ENCODE measurements at regions not wholly inside any gene's neighbourhood (a gene's known extent, or its start where the extent isn't known, plus 50 kb on each side); places are given as distances from the start of the nearest gene placed in this dataset.

DNA sequence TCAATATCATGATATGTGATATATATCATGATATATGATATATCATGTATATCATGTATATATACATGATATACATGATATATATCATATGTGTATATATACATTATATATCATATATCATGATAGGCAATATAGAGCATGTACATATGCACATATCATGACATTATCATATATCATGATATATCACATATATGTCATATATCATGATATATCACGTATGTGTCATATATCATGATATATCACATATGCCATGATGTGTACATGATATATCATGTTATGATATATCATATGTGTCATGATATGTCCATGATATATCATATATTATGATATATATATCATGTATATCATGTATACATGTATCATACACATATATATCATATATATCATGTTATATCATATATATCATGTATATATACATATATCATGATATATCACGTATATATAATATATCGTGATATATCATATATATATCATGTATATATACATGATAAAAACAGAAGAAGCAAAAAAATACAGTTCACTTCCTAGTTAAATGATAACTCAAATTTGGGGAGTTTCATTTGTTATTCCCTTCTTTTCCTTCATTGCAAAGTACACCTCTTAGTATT is 670.1 kb upstream of the EPHA5 start:
- WGBS (ENCODE audit: insufficient coverage): no CpG with 5 or more reads among the region's 3 CpGs
- H3K27me3 ChIP-seq (ENCODE audit: control insufficient read depth, insufficient read depth, low read length): no peaks in the 10 kb centered on the region

GRCh38 chr4:66339007-66339406 is 668.7 kb upstream of the EPHA5 start:
- WGBS (ENCODE audit: insufficient coverage): no CpG with 5 or more reads among the region's 3 CpGs
- Histone ChIP-seq H3K9me3 (ENCODE audit: control insufficient read depth, insufficient read depth, low read length) (no peaks in the 10 kb centered on the region), H3K27me3 (ENCODE audit: control insufficient read depth, insufficient read depth, low read length) (no peaks in the 10 kb centered on the region), H3K4me3 (ENCODE audit: low read depth, low read length) (no peak overlapping the region), H3K27ac (ENCODE audit: low read depth, low read length) (no peak overlapping the region), H3K4me1 (ENCODE audit: control insufficient read depth, insufficient read depth, low read length) (no peaks in the 10 kb centered on the region), H3K36me3 (ENCODE audit: control insufficient read depth, insufficient read depth, low read length) (no peaks in the 10 kb centered on the region)
- peak in 1 of 6 donors; percentile 51 for DNase-seq (ENCODE audit: low read depth in 4 of 6, low spot score in 6 of 6)

More for the DNA sequence above, 670.1 kb upstream of the EPHA5 start:
- no peak for DNase-seq (ENCODE audit: low read depth in 4 of 6, low spot score in 6 of 6)
- Histone ChIP-seq H3K4me1 (ENCODE audit: control insufficient read depth, insufficient read depth, low read length) (no peaks in the 10 kb centered on the region), H3K9me3 (ENCODE audit: control insufficient read depth, insufficient read depth, low read length) (no peaks in the 10 kb centered on the region), H3K4me3 (ENCODE audit: low read depth, low read length) (no peak overlapping the region), H3K36me3 (ENCODE audit: control insufficient read depth, insufficient read depth, low read length) (no peaks in the 10 kb centered on the region), H3K27ac (ENCODE audit: low read depth, low read length) (no peak overlapping the region)

DNA sequence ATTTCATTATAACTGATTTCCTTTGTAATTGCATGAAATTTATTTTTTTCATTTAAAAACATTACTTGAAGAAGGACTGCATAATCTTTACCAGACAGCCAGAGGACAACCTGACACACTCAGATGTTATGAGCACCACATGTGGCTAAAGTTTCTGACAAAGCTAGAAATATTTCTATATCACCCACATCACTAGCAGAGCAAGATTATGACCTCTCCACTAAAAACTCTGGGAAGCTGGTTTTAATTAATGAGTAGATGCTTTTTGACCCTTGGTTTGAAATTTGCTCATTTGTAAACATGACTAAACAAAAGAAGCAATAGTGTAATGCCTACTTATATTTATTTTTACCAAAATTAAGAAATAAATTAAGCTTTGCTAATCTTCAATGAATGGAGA is 661.5 kb upstream of the EPHA5 start:
- no peaks in the 10 kb centered on the region for H3K9me3 ChIP-seq (ENCODE audit: control insufficient read depth, insufficient read depth, low read length)
- no peaks in the 10 kb centered on the region for H3K4me1 ChIP-seq (ENCODE audit: control insufficient read depth, insufficient read depth, low read length)
- H3K36me3 ChIP-seq (ENCODE audit: control insufficient read depth, insufficient read depth, low read length): no peaks in the 10 kb centered on the region
- H3K4me3 ChIP-seq (ENCODE audit: low read depth, low read length): no peak overlapping the region
- no peak for DNase-seq (ENCODE audit: low read depth in 4 of 6, low spot score in 6 of 6)
- no peaks in the 10 kb centered on the region for H3K27me3 ChIP-seq (ENCODE audit: control insufficient read depth, insufficient read depth, low read length)
- H3K27ac ChIP-seq (ENCODE audit: low read depth, low read length): no peak overlapping the region

- no peaks in the 10 kb centered on the region for H3K27me3 ChIP-seq (ENCODE audit: control insufficient read depth, insufficient read depth, low read length)
- H3K27ac ChIP-seq (ENCODE audit: low read depth, low read length): no peak overlapping the region
- no peaks in the 10 kb centered on the region for H3K36me3 ChIP-seq (ENCODE audit: control insufficient read depth, insufficient read depth, low read length)
- DNase-seq (ENCODE audit: low read depth in 4 of 6, low spot score in 6 of 6): no peak
- no peaks in the 10 kb centered on the region for H3K9me3 ChIP-seq (ENCODE audit: control insufficient read depth, insufficient read depth, low read length)
- no peaks in the 10 kb centered on the region for H3K4me1 ChIP-seq (ENCODE audit: control insufficient read depth, insufficient read depth, low read length)
- no CpG with 5 or more reads among the region's 3 CpGs for WGBS (ENCODE audit: insufficient coverage)
- H3K4me3 ChIP-seq (ENCODE audit: low read depth, low read length): no peak overlapping the region
These were observed 659.8 kb upstream of the EPHA5 start for GRCh38 chr4:66330125-66330524.

DNA sequence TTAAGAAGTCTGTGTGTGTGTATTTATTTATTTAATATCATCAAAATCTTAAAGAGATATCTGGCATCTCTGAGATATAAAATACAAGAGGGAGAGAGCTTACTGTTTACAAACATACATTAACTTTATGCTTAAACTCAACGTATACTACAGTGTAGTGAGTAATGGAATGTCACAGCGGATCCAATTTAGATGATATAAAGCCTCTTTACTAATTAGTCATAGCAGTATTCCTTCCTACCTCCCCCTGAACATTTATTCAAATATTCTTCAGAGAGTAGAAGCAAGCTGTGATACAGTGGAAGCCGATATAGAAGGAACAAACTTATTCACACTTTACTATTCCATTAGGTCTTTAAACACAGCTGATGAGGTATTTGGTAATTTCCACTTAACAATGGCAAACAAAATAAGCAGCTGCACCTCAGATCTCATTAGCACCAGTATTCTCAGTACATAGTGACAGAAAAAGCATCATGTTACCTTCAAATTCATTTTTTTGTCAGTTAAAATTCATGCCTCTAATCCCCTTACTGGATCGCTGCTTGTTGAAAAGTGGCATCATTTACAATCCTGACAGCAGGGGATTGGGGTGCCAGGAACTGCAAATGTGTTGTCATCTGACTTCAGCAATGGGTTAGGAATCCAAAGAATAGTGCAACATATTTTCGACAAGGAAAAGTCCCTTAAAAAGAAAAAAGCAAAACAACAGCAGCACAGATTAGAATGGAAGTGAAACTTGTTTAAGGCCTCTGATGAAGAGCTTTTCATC is 658.7 kb upstream of the EPHA5 start:
- H3K4me3 ChIP-seq (ENCODE audit: low read depth, low read length): no peak overlapping the region
- 20% methylated on average over 1 of the region's 5 CpGs for WGBS (ENCODE audit: insufficient coverage)
- H3K27ac ChIP-seq (ENCODE audit: low read depth, low read length): no peak overlapping the region
- H3K9me3 ChIP-seq (ENCODE audit: control insufficient read depth, insufficient read depth, low read length): no peaks in the 10 kb centered on the region
- DNase-seq (ENCODE audit: low read depth in 4 of 6, low spot score in 6 of 6): peak in 2 of 6 donors; percentile 66 to 87
- H3K4me1 ChIP-seq (ENCODE audit: control insufficient read depth, insufficient read depth, low read length): no peaks in the 10 kb centered on the region
- H3K27me3 ChIP-seq (ENCODE audit: control insufficient read depth, insufficient read depth, low read length): no peaks in the 10 kb centered on the region
- H3K36me3 ChIP-seq (ENCODE audit: control insufficient read depth, insufficient read depth, low read length): no peaks in the 10 kb centered on the region

- no peaks in the 10 kb centered on the region for H3K4me1 ChIP-seq (ENCODE audit: control insufficient read depth, insufficient read depth, low read length)
- H3K4me3 ChIP-seq (ENCODE audit: low read depth, low read length): no peak overlapping the region
- 78% methylated on average over 3 of the region's 3 CpGs for whole genome bisulfite sequencing (ENCODE audit: insufficient coverage)
These were observed 637.6 kb upstream of the EPHA5 start for GRCh38 chr4:66307641-66308438.

DNA sequence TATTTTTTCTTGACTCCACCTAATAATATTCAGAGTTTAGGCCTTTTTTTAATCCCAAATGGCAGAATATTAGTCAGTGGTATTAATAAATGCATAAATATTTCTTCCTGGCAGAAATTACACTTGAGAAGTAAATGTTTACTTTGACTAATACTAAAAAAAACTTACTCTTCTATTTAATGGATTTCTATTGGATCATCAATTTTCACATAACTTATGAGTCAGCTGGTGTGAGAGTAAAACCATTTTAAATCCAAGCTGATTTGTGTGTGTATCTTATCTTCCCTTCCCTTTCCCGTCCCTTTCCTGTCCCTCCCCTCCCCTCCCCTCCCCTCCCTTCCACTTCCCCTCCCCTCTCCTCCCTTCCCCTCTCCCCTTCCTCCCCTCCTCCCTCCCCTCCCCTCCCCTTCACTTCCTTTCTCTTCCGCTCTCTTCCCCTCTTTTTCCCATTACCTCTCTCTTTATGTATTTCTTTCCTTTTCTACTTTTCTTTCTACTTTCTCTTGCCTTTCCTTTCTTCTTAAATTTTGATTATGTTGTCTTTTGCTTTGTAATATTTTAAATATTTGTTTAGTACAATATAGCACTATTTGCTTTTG is 630.1 kb upstream of the EPHA5 start:
- no CpG with 5 or more reads among the region's 2 CpGs for WGBS (ENCODE audit: insufficient coverage)
- no peak for DNase-seq (ENCODE audit: low read depth in 4 of 6, low spot score in 6 of 6)
- no peaks in the 10 kb centered on the region for H3K27me3 ChIP-seq (ENCODE audit: control insufficient read depth, insufficient read depth, low read length)
- H3K27ac ChIP-seq (ENCODE audit: low read depth, low read length): no peak overlapping the region
- H3K4me1 ChIP-seq (ENCODE audit: control insufficient read depth, insufficient read depth, low read length): no peaks in the 10 kb centered on the region
- H3K36me3 ChIP-seq (ENCODE audit: control insufficient read depth, insufficient read depth, low read length): no peaks in the 10 kb centered on the region
- H3K9me3 ChIP-seq (ENCODE audit: control insufficient read depth, insufficient read depth, low read length): no peaks in the 10 kb centered on the region
- no peak overlapping the region for H3K4me3 ChIP-seq (ENCODE audit: low read depth, low read length)

More at GRCh38 chr4:66307641-66308438, 637.6 kb upstream of the EPHA5 start:
- no peak for DNase-seq (ENCODE audit: low read depth in 4 of 6, low spot score in 6 of 6)
- no peaks in the 10 kb centered on the region for H3K27me3 ChIP-seq (ENCODE audit: control insufficient read depth, insufficient read depth, low read length)
- H3K27ac ChIP-seq (ENCODE audit: low read depth, low read length): no peak overlapping the region
- H3K9me3 ChIP-seq (ENCODE audit: control insufficient read depth, insufficient read depth, low read length): peaks cover 3% of the 10 kb centered on the region
- no peaks in the 10 kb centered on the region for H3K36me3 ChIP-seq (ENCODE audit: control insufficient read depth, insufficient read depth, low read length)

DNA sequence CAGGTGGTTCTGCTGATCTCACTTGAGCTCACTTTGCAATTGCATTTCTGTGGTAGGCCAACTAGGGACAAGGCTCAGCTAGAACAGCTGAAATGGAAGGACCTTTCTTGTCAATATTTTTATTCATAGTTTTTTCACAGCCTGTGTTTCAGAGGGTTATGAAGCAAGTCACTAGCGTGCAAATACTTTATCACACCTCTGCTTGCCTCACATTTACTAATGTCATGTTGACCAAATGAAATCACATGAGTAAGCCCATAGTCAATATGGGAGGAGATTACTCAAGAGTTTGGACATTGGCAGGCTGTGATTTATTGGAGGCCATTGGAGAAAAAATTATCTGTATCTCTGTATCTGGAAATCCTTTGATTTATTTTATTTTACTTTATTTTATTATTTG is 628.3 kb upstream of the EPHA5 start:
- Histone ChIP-seq H3K4me1 (ENCODE audit: control insufficient read depth, insufficient read depth, low read length) (no peaks in the 10 kb centered on the region), H3K27ac (ENCODE audit: low read depth, low read length) (no peak overlapping the region), H3K27me3 (ENCODE audit: control insufficient read depth, insufficient read depth, low read length) (no peaks in the 10 kb centered on the region), H3K36me3 (ENCODE audit: control insufficient read depth, insufficient read depth, low read length) (no peaks in the 10 kb centered on the region), H3K4me3 (ENCODE audit: low read depth, low read length) (no peak overlapping the region), H3K9me3 (ENCODE audit: control insufficient read depth, insufficient read depth, low read length) (no peaks in the 10 kb centered on the region)
- WGBS (ENCODE audit: insufficient coverage): no CpG with 5 or more reads among the region's 1 CpG
- no peak for DNase-seq (ENCODE audit: low read depth in 4 of 6, low spot score in 6 of 6)

- DNase-seq (ENCODE audit: low read depth in 4 of 6, low spot score in 6 of 6): peak in 2 of 6 donors; percentile 9 to 65
- Histone ChIP-seq H3K27me3 (ENCODE audit: control insufficient read depth, insufficient read depth, low read length) (no peaks in the 10 kb centered on the region), H3K27ac (ENCODE audit: low read depth, low read length) (no peak overlapping the region), H3K4me3 (ENCODE audit: low read depth, low read length) (no peak overlapping the region), H3K9me3 (ENCODE audit: control insufficient read depth, insufficient read depth, low read length) (no peaks in the 10 kb centered on the region), H3K36me3 (ENCODE audit: control insufficient read depth, insufficient read depth, low read length) (no peaks in the 10 kb centered on the region), H3K4me1 (ENCODE audit: control insufficient read depth, insufficient read depth, low read length) (no peaks in the 10 kb centered on the region)
- no CpG with 5 or more reads among the region's 1 CpG for WGBS (ENCODE audit: insufficient coverage)
These were observed 627.4 kb upstream of the EPHA5 start for GRCh38 chr4:66297703-66298102.

All from spinal cord (tissue), 9 donors.